Adipocyte (in vitro differentiated cells): ENCODE measurements at regions not wholly inside any gene's neighbourhood (a gene's known extent, or its start where the extent isn't known, plus 50 kb on each side); places are given as distances from the start of the nearest gene placed in this dataset.
"Not testable (repeated sequence)": the region's sequence is repeated elsewhere in the genome, so short reads cannot be mapped to it uniquely, and the experiment has no call there.

Experiments
- DNase-seq: peaks from one replicate; pipeline ENCODE4 v3.0.0-alpha.2; 2015; ENCODE audit warnings: low read depth
- H3K27me3 ChIP-seq: replicated peaks from 2 replicates; pipeline ENCODE4 v1.7.0; 2013; ENCODE audit warnings: mild to moderate bottlenecking, low read length, moderate library complexity; ENCODE audit not compliant: control insufficient read depth, insufficient read depth
- H3K36me3 ChIP-seq: 2 replicates; pipeline ENCODE4 v1.7.0; 2013; ENCODE audit warnings: low read length, mild to moderate bottlenecking, moderate library complexity; ENCODE audit not compliant: control insufficient read depth, insufficient read depth, severe bottlenecking
- H3K4me1 ChIP-seq: 2 replicates; pipeline ENCODE4 v1.7.0; 2013; ENCODE audit warnings: mild to moderate bottlenecking, low read length, moderate library complexity; ENCODE audit not compliant: control insufficient read depth, insufficient read depth
- H3K4me3 ChIP-seq: 2 replicates; pipeline ENCODE4 v1.7.0; 2013; ENCODE audit warnings: mild to moderate bottlenecking, low read length, moderate library complexity
- H3K9ac ChIP-seq: 2 replicates; pipeline ENCODE4 v1.7.0; 2013; ENCODE audit warnings: mild to moderate bottlenecking, low read length, moderate library complexity
- H3K9me3 ChIP-seq: 2 replicates; pipeline ENCODE4 v1.7.0; 2013; ENCODE audit warnings: mild to moderate bottlenecking, low read length, moderate library complexity; ENCODE audit not compliant: control insufficient read depth

DNA sequence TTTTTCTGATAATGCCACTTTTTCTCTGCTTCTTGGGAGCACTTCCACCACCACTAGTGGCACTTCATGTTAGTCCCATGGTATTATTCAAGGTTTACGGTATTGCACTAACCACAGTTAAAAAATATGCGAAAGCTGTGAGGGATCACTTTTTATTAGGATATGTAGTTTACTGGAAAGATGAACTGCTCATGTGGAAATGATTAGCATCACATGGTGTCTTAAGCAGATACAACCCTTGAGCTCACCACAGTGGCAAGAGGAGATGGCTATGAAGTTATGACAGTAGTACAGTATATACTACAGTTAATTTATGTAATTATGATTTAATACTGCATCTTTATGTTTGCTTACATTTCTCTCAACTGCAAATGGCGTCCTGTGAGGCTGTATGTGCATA, 134.5 kb upstream of the HMGN3 start:
- Histone ChIP-seq H3K9ac (no peak overlapping the region), H3K36me3 (no peaks in the 10 kb centered on the region), H3K4me3 (no peak overlapping the region), H3K9me3 (peaks cover 13% of the 10 kb centered on the region), H3K27me3 (no peaks in the 10 kb centered on the region), H3K4me1 (no peaks in the 10 kb centered on the region)
- no peak for DNase-seq

DNA sequence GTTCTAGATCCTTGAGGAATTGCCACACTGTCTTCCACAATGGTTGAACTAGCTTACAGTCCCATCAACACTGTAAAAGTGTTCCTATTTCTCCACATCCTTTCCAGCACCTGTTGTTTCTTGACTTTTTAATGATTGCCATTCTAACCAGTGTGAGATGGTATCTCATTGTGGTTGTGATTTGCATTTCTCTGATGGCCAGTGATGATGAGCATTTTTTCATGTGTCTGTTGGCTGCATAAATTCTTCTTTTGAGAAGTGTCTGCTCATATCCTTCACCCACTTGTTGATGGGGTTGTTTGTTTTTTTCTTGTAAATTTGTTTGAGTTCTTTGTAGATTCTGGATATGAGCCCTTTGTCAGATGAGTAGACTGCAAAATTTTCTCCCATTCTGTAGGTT, 129.0 kb upstream of the HMGN3 start:
- not testable (repeated sequence) for H3K27me3 ChIP-seq, H3K4me1 ChIP-seq, H3K9ac ChIP-seq, H3K4me3 ChIP-seq, DNase-seq, H3K36me3 ChIP-seq
- H3K9me3 ChIP-seq = peaks cover 12% of the 10 kb centered on the region

DNA sequence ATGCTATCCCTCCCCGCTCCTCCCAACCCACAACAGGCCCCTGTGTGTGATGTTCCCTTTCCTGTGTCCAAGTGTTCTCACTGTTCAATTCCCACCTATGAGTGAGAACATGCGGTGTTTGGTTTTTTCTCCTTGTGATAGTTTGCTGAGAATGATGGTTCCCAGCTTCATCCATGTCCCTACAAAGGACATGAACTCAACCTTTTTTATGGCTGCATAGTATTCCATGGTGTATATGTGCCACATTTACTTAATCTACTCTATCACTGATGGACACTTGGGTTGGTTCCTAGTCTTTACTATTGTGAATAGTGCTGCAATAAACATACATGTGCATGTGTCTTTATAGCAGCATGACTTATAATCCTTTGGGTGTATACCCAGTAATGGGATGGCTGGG, 126.6 kb upstream of the HMGN3 start:
- H3K27me3 ChIP-seq, H3K4me3 ChIP-seq, H3K9ac ChIP-seq, DNase-seq, H3K4me1 ChIP-seq, H3K36me3 ChIP-seq: not testable (repeated sequence)
- peaks cover 12% of the 10 kb centered on the region for H3K9me3 ChIP-seq

DNA sequence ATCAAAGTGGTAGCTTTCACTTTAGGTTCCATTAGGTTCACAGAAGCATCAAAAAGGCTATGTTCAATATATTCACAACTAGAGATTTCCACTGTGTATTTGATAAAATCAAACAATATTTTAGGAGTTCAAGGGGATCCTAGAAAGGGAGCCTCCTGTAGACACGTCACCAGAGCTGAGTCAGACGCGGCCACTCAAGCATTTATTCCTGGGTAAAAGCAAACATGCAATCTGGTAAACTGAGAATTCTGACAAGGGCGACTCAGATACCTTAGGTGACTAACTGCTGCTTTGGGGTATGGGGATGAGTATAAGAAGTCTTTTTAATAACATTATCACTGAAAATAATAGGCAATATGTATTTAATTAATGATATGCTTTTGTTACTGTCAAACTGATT, 118.7 kb upstream of the HMGN3 start:
- H3K4me3 ChIP-seq = peak overlapping the region; percentile 68
- H3K27me3 ChIP-seq = no peaks in the 10 kb centered on the region
- H3K9me3 ChIP-seq = peaks cover 5% of the 10 kb centered on the region
- no peaks in the 10 kb centered on the region for H3K4me1 ChIP-seq
- H3K36me3 ChIP-seq = no peaks in the 10 kb centered on the region
- no peak overlapping the region for H3K9ac ChIP-seq
- no peak for DNase-seq

DNA sequence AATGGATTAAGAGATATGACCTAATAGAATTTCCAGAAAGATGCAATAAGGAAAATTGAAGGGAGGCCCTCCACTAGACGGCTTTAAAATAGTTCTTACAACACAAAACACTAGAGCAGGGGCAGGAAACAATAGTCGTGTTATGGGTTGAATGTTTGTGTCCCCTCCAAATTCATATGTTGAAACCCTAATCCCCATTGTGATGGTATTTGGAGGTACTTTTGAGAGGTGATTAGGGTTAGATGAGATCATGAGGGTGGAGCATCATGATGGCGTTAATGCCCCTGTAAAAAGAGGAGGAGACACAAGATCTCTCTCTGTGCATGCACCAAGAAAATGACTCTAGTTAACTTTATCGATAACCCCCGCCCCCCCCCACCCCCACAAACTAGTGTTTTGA, 104.0 kb upstream of the HMGN3 start:
- H3K36me3 ChIP-seq = no peaks in the 10 kb centered on the region
- no peaks in the 10 kb centered on the region for H3K27me3 ChIP-seq
- H3K9ac ChIP-seq = no peak overlapping the region
- DNase-seq = no peak
- H3K4me3 ChIP-seq = no peak overlapping the region
- peaks cover 11% of the 10 kb centered on the region for H3K4me1 ChIP-seq
- no peaks in the 10 kb centered on the region for H3K9me3 ChIP-seq

DNA sequence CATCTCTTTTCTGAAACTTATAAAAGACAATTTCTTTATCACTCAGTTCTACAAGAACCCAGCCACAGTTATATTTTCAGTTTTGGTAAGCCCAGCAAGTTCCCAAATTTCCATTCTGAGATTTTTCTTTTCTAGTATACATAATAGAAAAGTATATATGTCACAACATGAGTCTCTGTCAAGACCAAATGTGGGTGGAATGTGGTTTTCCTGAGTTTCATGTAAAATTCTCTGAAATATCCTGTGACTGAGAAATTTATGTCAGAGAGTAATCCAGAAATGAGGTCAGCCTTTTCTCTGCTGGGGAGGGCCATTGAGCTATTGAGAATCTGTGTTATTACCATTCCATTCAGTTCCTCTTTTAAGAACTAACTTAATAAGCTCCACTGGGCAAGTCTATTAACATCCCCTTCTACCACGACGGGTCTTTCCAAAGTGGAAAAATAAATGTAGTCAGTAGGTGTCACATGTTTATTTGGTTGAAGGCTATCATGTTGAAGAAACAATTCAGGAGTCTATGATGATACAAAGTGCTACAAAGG, 100.7 kb upstream of the HMGN3 start:
- no peak overlapping the region for H3K9ac ChIP-seq
- DNase-seq = no peak
- H3K36me3 ChIP-seq = no peaks in the 10 kb centered on the region
- no peaks in the 10 kb centered on the region for H3K27me3 ChIP-seq
- peaks cover 11% of the 10 kb centered on the region for H3K4me1 ChIP-seq
- no peak overlapping the region for H3K4me3 ChIP-seq
- H3K9me3 ChIP-seq = no peaks in the 10 kb centered on the region

DNA sequence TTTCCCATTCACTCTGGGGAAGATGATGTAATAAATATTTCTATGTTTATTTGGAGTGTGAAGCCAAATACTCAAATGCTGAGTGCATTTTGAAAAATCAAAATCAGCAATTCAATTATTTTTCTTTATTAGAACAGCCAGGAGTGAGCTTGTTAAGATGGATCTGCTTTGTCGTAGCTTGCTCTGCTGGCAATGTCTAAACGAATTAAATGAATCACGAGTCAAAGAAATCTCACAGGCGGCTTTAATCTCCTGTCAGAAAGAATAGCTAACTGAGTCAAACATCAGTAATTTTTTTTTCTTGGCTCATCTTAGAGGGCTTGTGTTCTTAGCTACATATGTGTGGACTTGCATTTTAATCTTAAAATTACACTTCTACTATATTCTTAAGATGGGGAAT, 100.2 kb upstream of the HMGN3 start:
- H3K9me3 ChIP-seq = no peaks in the 10 kb centered on the region
- DNase-seq = no peak
- peaks cover 11% of the 10 kb centered on the region for H3K4me1 ChIP-seq
- no peaks in the 10 kb centered on the region for H3K27me3 ChIP-seq
- no peaks in the 10 kb centered on the region for H3K36me3 ChIP-seq
- no peak overlapping the region for H3K9ac ChIP-seq
- H3K4me3 ChIP-seq = no peak overlapping the region

DNA sequence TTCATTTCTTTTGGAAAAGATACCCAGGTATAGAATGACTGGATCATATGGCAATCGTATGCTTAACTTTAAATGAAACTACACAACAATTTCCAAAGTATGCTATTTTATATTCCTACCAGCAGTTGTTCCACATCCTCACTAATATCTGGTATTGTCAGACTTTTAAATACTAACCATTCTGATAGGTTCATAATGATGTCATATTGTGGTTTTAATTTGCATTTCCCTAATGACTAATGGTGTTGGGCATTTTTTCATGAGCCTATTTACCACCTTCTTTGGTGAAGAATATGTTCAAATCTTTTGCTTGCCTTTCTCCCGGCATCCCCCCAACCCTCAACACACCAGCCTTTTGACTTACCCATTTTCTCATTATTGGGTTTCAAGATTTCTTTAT, 96.2 kb upstream of the HMGN3 start:
- DNase-seq = no peak
- peaks cover 3% of the 10 kb centered on the region for H3K9me3 ChIP-seq
- no peaks in the 10 kb centered on the region for H3K36me3 ChIP-seq
- H3K27me3 ChIP-seq = no peaks in the 10 kb centered on the region
- no peak overlapping the region for H3K9ac ChIP-seq
- H3K4me3 ChIP-seq = no peak overlapping the region
- H3K4me1 ChIP-seq = peaks cover 11% of the 10 kb centered on the region

DNA sequence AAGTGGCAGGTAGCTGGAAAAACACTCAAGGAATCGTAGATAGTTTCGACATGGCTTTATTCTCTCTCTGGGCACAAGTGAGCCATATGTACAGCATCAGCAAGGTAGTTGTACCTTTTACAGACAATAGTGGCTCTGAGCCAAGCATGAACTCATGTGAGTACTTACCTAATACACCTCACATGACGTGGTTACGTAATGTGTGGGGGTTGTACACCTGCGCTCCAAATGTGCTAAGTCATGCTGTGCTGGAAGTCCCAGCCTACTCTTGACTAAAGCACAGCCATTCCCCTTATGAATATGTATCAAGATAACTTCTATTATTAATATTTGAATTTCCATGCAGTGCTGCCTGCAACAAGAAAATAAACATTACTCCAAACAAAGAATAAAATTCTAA, 78.8 kb upstream of the HMGN3 start:
- DNase-seq = no peak
- no peaks in the 10 kb centered on the region for H3K4me1 ChIP-seq
- H3K36me3 ChIP-seq = no peaks in the 10 kb centered on the region
- H3K27me3 ChIP-seq = no peaks in the 10 kb centered on the region
- H3K9ac ChIP-seq = no peak overlapping the region
- H3K9me3 ChIP-seq = no peaks in the 10 kb centered on the region
- no peak overlapping the region for H3K4me3 ChIP-seq

DNA sequence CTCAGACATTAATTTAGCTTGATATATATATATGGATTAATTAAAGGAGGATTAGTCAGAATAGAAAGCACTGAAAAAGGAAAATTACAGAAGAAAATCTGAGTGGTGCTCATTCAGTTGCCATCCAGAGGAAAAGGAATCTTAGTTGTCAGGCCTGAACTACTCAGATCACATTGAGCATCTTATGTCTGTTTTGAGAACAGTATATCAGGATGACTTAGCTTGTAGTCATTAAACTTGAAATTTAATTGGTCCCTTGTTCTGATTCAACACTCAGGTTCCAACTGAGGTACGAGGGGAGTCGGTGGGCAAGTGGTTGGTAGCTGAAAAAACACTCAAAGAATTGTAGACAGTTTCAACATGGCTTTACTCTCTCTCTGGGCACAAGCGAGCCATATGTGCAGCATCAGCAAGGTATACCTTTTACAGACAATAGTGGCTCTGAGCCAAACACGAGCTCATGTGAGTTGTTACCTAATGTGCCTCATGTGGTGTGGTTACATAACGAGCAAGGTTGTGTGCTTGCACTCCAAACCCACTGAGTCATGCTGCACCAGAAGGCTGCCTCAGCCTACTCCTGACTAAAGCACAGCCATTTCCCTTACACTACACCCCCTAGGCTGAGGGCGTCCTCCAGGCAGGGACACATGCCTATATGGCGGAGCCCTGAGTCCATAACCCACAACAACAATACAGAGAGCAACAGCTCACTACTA, 73.0 kb upstream of the HMGN3 start:
- Histone ChIP-seq H3K9me3 (no peaks in the 10 kb centered on the region), H3K4me1 (no peaks in the 10 kb centered on the region), H3K27me3 (no peaks in the 10 kb centered on the region), H3K9ac (no peak overlapping the region), H3K36me3 (no peaks in the 10 kb centered on the region), H3K4me3 (no peak overlapping the region)
- no peak for DNase-seq

DNA sequence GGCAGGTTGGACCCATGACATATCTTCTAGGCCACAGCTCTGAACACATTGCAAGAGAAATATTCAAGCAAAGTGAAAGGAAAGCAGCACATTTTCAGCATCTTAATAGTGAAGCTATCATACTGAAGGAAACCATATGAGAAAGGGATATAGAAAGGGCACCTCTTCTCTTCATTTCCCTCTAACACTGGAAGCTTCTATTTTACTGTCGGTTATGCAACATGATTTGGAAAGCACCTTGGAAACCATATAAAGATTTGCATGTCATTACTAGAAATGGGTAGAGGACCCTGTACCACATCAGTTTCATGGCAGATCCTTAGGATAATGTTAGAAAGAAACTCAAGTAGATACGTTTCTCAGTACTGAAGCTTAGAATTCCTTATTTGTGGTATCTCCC, 70.5 kb upstream of the HMGN3 start:
- H3K36me3 ChIP-seq = no peaks in the 10 kb centered on the region
- H3K9me3 ChIP-seq = no peaks in the 10 kb centered on the region
- no peak for DNase-seq
- H3K4me3 ChIP-seq = no peak overlapping the region
- no peak overlapping the region for H3K9ac ChIP-seq
- no peaks in the 10 kb centered on the region for H3K27me3 ChIP-seq
- H3K4me1 ChIP-seq = no peaks in the 10 kb centered on the region

DNA sequence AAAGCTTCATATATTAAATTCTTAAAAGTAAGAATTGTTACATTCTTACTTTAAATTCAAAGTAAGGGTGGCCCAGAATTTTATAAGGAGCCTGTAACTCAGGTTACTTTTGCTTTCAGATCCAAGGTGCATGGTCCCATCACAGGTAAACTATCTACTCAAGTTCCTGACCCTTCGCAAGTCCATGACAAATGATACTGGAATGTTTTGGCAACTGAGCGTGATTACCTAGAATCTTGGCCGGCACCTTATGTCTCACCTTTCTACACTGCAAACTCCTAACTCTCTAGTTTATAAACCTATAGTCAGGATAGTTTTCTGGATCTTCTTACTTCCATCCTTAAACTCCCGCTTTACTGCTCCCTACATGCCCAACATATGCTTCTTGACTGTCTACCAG, 67.9 kb upstream of the HMGN3 start:
- H3K9ac ChIP-seq = no peak overlapping the region
- H3K36me3 ChIP-seq = no peaks in the 10 kb centered on the region
- H3K4me1 ChIP-seq = no peaks in the 10 kb centered on the region
- no peaks in the 10 kb centered on the region for H3K9me3 ChIP-seq
- no peaks in the 10 kb centered on the region for H3K27me3 ChIP-seq
- DNase-seq = no peak
- no peak overlapping the region for H3K4me3 ChIP-seq
